Germinal center (tissue), 1 donor: ENCODE measurements at regions not wholly inside any gene's neighbourhood (a gene's known extent, or its start where the extent isn't known, plus 50 kb on each side); places are given as distances from the start of the nearest gene placed in this dataset.
"Not testable (repeated sequence)": the region's sequence is repeated elsewhere in the genome, so short reads cannot be mapped to it uniquely, and the experiment has no call there.

Source experiments
- DNase-seq: peaks from one replicate; pipeline ENCODE4 v3.0.0; 2012; ENCODE audit warnings: mixed read lengths, low spot score

GRCh38 chr14:87312169-87312893 is 680.7 kb downstream of the GALC start:
- DNase-seq: no peak

GRCh38 chr14:87309557-87309956 is 683.4 kb downstream of the GALC start:
- DNase-seq: no peak

- no peak for DNase-seq
These were observed 686.4 kb downstream of the GALC start for GRCh38 chr14:87306409-87307168.

GRCh38 chr14:87305345-87305744 is 687.6 kb downstream of the GALC start:
- DNase-seq: no peak

- DNase-seq: no peak
These were observed 688.6 kb downstream of the GALC start for GRCh38 chr14:87304404-87304803.

GRCh38 chr14:87286826-87287225 is 706.2 kb downstream of the GALC start:
- no peak for DNase-seq

- DNase-seq: no peak
These were observed 706.8 kb downstream of the GALC start for GRCh38 chr14:87286191-87286590.

GRCh38 chr14:87285506-87285905 is 707.5 kb downstream of the GALC start:
- DNase-seq: no peak

- no peak for DNase-seq
These were observed 709.4 kb downstream of the GALC start for GRCh38 chr14:87283547-87283946.

GRCh38 chr14:87282266-87282665 is 710.7 kb downstream of the GALC start:
- DNase-seq: no peak

GRCh38 chr14:87278415-87278814 is 714.6 kb downstream of the GALC start:
- DNase-seq: no peak

- DNase-seq: no peak
These were observed 721.7 kb downstream of the GALC start for GRCh38 chr14:87271331-87271730.

- no peak for DNase-seq
These were observed 724.0 kb downstream of the GALC start for GRCh38 chr14:87268997-87269396.

- no peak for DNase-seq
These were observed 728.2 kb downstream of the GALC start for GRCh38 chr14:87264796-87265195.

GRCh38 chr14:87264272-87264785 is 728.7 kb downstream of the GALC start:
- no peak for DNase-seq

GRCh38 chr14:87261621-87262020 is 731.4 kb downstream of the GALC start:
- DNase-seq: no peak

GRCh38 chr14:87260460-87260859 is 732.5 kb downstream of the GALC start:
- DNase-seq: no peak

GRCh38 chr14:87257421-87257820 is 735.6 kb downstream of the GALC start:
- no peak for DNase-seq

GRCh38 chr14:87255058-87255457 is 737.9 kb downstream of the GALC start:
- DNase-seq: no peak

GRCh38 chr14:87254331-87254874 is 738.6 kb downstream of the GALC start:
- DNase-seq: no peak

GRCh38 chr14:87253791-87254190 is 739.2 kb downstream of the GALC start:
- DNase-seq: not testable (repeated sequence)

- no peak for DNase-seq
These were observed 740.9 kb downstream of the GALC start for GRCh38 chr14:87252103-87252502.

GRCh38 chr14:87251011-87251410 is 742.0 kb downstream of the GALC start:
- no peak for DNase-seq
